SK-N-SH treated with all-trans-retinoic acid at 6 μM for 48 hours (cell line): ENCODE measurements at regions not wholly inside any gene's neighbourhood (a gene's known extent, or its start where the extent isn't known, plus 50 kb on each side); places are given as distances from the start of the nearest gene placed in this dataset.
A peak's percentile ranks its signal among the peaks of the same experiment; 100 is the strongest.

Source experiments
- ATAC-seq: fragments of 200-7000 bp; cut with Tn5 transposase; 3 replicates; pipeline ENCODE4 v1.9.1; 2020; ENCODE audit warnings: mild to moderate bottlenecking, moderate library complexity
- BACH2 ChIP-seq: fragments of 250-450 bp; sonication (Bioruptor Pico); IDR thresholded peaks from 2 replicates; pipeline ENCODE4 v1.9.0; 2021; ENCODE audit warnings: mild to moderate bottlenecking, borderline replicate concordance
- CSDC2 ChIP-seq: fragments of 250-450 bp; sonication (Bioruptor Pico); IDR thresholded peaks from 2 replicates; pipeline ENCODE4 v1.5.0; 2020; ENCODE audit warnings: mild to moderate bottlenecking, moderate library complexity
- ESRRG ChIP-seq: fragments of 250-450 bp; sonication (Bioruptor Pico); IDR thresholded peaks from 2 replicates; pipeline ENCODE4 v1.6.1; 2021; ENCODE audit warnings: mild to moderate bottlenecking
- GLIS3 ChIP-seq: fragments of 250-450 bp; sonication (Bioruptor Pico); IDR thresholded peaks from 2 replicates; pipeline ENCODE4 v1.5.0; 2020; ENCODE audit warnings: mild to moderate bottlenecking, moderate library complexity
- ISL1 ChIP-seq: fragments of 250-450 bp; sonication (Bioruptor Pico); IDR thresholded peaks from 2 replicates; pipeline ENCODE4 v2.1.2; 2022; ENCODE audit warnings: mild to moderate bottlenecking, moderate library complexity
- OSR1 ChIP-seq: fragments of 250-450 bp; sonication (Bioruptor Pico); IDR thresholded peaks from 2 replicates; pipeline ENCODE4 v1.8.0; 2022; ENCODE audit warnings: moderate library complexity, mild to moderate bottlenecking, inconsistent platforms
- PPARA ChIP-seq: fragments of 250-450 bp; sonication (Bioruptor Pico); IDR thresholded peaks from 2 replicates; pipeline ENCODE4 v1.5.0; 2020; ENCODE audit warnings: mild to moderate bottlenecking, borderline replicate concordance
- RARB ChIP-seq: fragments of 250-450 bp; sonication (Bioruptor Pico); IDR thresholded peaks from 2 replicates; pipeline ENCODE4 v1.8.0; 2021; ENCODE audit warnings: mild to moderate bottlenecking, moderate library complexity
- SNAI2 ChIP-seq: fragments of 250-450 bp; sonication (Bioruptor Pico); IDR thresholded peaks from 2 replicates; pipeline ENCODE4 v1.5.0; 2020; ENCODE audit warnings: mild to moderate bottlenecking, moderate library complexity
- TCF4 ChIP-seq: fragments of 250-450 bp; sonication (Bioruptor Pico); IDR thresholded peaks from 2 replicates; pipeline ENCODE4 v1.8.0; 2021; ENCODE audit warnings: mild to moderate bottlenecking, moderate library complexity, borderline replicate concordance
- TOX ChIP-seq: fragments of 250-450 bp; sonication (Bioruptor Pico); IDR thresholded peaks from 2 replicates; pipeline ENCODE4 v1.8.0; 2021; ENCODE audit warnings: mild to moderate bottlenecking, moderate library complexity, borderline replicate concordance
- ZC3H10 ChIP-seq: fragments of 250-450 bp; sonication (Bioruptor Pico); IDR thresholded peaks from 2 replicates; pipeline ENCODE4 v1.5.1; 2021; ENCODE audit warnings: mild to moderate bottlenecking, moderate library complexity
- ZFP3 ChIP-seq: fragments of 250-450 bp; sonication (Bioruptor Pico); IDR thresholded peaks from 2 replicates; pipeline ENCODE4 v1.5.0; 2020; ENCODE audit warnings: mild to moderate bottlenecking, moderate library complexity
- ZFP30 ChIP-seq: fragments of 450-650 bp; formaldehyde crosslinking; IDR thresholded peaks from 2 replicates; pipeline ENCODE4 v1.5.0; 2022; ENCODE audit warnings: mild to moderate bottlenecking, moderate library complexity
- ZNF565 ChIP-seq: fragments of 450-650 bp; formaldehyde crosslinking; conservative IDR thresholded peaks from 2 replicates; pipeline ENCODE4 v1.5.0; 2020; ENCODE audit warnings: low read depth, mild to moderate bottlenecking, moderate library complexity
- ZNF70 ChIP-seq: fragments of 450-650 bp; formaldehyde crosslinking; IDR thresholded peaks from 2 replicates; pipeline ENCODE4 v1.5.0; 2020; ENCODE audit warnings: mild to moderate bottlenecking, moderate library complexity
- ZNF8 ChIP-seq: fragments of 450-650 bp; formaldehyde crosslinking; IDR thresholded peaks from 2 replicates; pipeline ENCODE4 v1.5.0; 2020; ENCODE audit warnings: mild to moderate bottlenecking, moderate library complexity
- TF ChIP-seq, protein P1 (sequence below): fragments of 250-450 bp; sonication (Bioruptor Pico); IDR thresholded peaks from 2 replicates; pipeline ENCODE4 v1.5.0; 2020; ENCODE audit warnings: mild to moderate bottlenecking, moderate library complexity
- TF ChIP-seq, protein P2 (sequence below): fragments of 250-450 bp; sonication (Bioruptor Pico); IDR thresholded peaks from 2 replicates; pipeline ENCODE4 v1.5.1; 2020; ENCODE audit warnings: low read depth, mild to moderate bottlenecking, moderate library complexity
- TF ChIP-seq, protein P3 (sequence below): fragments of 250-450 bp; sonication (Bioruptor Pico); IDR thresholded peaks from 2 replicates; pipeline ENCODE4 v1.5.1; 2021; ENCODE audit warnings: mild to moderate bottlenecking, moderate library complexity

DNA sequence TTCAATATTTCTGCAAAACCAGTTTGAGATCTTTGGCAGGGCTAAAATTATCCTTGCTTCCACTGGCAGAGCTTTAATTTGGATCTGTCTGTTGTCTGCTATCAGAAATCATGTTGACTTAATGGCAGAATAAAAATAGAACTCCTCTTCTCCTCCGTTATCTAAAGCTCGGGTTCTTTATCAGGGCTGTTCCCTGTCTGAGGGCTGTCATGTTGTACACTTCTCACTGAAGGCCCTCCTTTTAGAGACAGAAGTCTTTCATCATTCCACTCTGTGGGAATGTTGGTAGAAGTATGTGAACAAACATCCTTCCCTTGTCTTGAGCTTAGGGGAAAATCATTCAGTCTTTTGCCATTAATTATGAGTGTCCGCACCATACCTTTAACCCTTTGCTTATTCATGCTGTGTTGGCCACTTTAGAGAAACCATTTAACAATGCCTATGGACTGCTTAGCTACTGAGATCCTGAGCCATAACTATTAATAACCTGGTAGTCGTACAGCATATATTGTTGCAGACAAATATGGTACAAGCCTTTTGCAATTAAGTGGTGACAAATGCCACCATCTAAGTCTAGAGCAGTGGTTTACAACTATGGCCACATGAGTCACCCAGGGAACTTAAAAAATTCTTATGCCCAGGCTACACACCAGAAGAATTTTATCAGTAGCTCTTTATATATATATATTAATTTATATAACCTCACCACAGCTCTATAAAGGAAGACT is 226.0 kb upstream of the TPM1 start (continued):
- TF ChIP-seq CSDC2 (CRISPR knock-in tag), result no peak
- peak; percentile 13; the same call in 1 of the 2 replicates for TF ChIP-seq TCF4
- peak; percentile 40; the same call in 1 of the 2 replicates for TF ChIP-seq ZFP3 (CRISPR knock-in tag)

DNA sequence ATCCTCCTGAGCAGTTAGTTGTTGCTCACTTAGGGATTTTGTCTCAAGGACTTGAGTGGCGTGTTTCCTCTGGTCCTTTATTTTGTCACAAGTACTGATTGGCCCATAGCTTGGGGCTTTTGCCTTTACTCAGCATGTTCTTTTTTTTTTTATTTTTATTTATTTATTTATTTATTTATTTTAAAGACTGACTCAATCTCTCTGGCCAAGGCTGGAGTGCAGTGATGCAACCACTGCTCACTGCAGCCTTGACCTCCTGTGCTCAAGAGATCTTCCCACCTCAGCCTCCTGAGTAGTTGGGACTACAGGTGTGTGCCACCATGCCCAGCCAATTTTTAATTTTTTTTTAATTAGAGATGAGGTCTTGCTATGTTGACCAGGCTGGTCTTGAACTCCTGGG is 223.9 kb upstream of the TPM1 start:
- TF ChIP-seq ZNF565 (no peak), OSR1 (CRISPR knock-in tag) (no peak), SNAI2 (CRISPR knock-in tag) (no peak), ZNF8 (CRISPR knock-in tag) (no peak), CSDC2 (CRISPR knock-in tag) (no peak), ZC3H10 (CRISPR knock-in tag) (no peak), GLIS3 (CRISPR knock-in tag) (no peak), TOX (CRISPR knock-in tag) (no peak), ZNF70 (CRISPR knock-in tag) (no peak), TCF4 (no peak), BACH2 (CRISPR knock-in tag) (no peak), ZFP3 (CRISPR knock-in tag) (no peak), RARB (no peak)
- TF ChIP-seq, protein P1, sequence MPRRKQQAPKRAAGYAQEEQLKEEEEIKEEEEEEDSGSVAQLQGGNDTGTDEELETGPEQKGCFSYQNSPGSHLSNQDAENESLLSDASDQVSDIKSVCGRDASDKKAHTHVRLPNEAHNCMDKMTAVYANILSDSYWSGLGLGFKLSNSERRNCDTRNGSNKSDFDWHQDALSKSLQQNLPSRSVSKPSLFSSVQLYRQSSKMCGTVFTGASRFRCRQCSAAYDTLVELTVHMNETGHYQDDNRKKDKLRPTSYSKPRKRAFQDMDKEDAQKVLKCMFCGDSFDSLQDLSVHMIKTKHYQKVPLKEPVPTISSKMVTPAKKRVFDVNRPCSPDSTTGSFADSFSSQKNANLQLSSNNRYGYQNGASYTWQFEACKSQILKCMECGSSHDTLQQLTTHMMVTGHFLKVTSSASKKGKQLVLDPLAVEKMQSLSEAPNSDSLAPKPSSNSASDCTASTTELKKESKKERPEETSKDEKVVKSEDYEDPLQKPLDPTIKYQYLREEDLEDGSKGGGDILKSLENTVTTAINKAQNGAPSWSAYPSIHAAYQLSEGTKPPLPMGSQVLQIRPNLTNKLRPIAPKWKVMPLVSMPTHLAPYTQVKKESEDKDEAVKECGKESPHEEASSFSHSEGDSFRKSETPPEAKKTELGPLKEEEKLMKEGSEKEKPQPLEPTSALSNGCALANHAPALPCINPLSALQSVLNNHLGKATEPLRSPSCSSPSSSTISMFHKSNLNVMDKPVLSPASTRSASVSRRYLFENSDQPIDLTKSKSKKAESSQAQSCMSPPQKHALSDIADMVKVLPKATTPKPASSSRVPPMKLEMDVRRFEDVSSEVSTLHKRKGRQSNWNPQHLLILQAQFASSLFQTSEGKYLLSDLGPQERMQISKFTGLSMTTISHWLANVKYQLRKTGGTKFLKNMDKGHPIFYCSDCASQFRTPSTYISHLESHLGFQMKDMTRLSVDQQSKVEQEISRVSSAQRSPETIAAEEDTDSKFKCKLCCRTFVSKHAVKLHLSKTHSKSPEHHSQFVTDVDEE (CRISPR knock-in tag), result no peak
- TF ChIP-seq, protein P2, sequence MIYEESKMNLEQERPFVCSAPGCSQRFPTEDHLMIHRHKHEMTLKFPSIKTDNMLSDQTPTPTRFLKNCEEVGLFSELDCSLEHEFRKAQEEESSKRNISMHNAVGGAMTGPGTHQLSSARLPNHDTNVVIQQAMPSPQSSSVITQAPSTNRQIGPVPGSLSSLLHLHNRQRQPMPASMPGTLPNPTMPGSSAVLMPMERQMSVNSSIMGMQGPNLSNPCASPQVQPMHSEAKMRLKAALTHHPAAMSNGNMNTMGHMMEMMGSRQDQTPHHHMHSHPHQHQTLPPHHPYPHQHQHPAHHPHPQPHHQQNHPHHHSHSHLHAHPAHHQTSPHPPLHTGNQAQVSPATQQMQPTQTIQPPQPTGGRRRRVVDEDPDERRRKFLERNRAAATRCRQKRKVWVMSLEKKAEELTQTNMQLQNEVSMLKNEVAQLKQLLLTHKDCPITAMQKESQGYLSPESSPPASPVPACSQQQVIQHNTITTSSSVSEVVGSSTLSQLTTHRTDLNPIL (CRISPR knock-in tag), result no peak
- TF ChIP-seq, protein P3, sequence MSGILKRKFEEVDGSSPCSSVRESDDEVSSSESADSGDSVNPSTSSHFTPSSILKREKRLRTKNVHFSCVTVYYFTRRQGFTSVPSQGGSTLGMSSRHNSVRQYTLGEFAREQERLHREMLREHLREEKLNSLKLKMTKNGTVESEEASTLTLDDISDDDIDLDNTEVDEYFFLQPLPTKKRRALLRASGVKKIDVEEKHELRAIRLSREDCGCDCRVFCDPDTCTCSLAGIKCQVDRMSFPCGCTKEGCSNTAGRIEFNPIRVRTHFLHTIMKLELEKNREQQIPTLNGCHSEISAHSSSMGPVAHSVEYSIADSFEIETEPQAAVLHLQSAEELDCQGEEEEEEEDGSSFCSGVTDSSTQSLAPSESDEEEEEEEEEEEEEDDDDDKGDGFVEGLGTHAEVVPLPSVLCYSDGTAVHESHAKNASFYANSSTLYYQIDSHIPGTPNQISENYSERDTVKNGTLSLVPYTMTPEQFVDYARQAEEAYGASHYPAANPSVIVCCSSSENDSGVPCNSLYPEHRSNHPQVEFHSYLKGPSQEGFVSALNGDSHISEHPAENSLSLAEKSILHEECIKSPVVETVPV (CRISPR knock-in tag), result no peak
- no peak for ATAC-seq

DNA sequence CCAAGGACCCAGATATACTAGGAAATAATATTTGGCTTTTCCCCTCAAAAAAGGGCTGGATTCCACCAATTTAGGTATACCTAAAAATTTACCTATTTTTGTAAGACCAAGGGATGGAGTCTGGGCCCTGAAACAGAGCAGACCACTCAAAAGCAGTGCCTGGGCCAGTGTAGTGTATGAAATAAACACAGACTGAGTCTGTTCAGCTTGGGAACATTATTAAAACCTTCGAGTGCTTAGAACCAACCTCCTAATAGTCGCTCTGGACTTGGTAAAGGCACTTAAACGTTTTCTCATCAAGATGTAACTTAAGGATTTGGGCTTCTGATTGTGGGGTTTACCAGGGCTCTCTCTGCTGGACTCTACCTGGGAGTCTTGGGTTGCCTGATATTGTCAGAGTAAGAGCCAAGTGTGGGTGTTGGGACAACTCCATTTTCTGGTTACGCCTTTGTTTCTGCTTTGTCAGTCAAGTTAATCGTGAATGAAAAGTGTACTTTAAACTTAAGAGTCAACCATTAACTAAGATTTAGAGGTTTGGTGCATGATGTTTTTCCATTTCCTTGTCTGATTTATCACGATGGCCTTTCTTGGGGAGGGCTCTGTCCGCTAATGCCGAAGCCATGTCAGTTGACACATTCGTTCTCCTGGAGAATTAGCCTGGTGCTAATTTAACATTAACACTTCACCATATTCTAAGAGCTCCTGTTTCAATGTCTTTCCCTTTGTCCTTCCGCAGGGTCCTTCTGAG is 221.0 kb upstream of the TPM1 start:
- no peak for ATAC-seq
- TF ChIP-seq ESRRG (no peak), ZFP30 (CRISPR knock-in tag) (no peak), ZNF8 (CRISPR knock-in tag) (no peak), PPARA (CRISPR knock-in tag) (no peak), TOX (CRISPR knock-in tag) (no peak), CSDC2 (CRISPR knock-in tag) (no peak), ZNF565 (no peak), ISL1 (CRISPR knock-in tag) (no peak)
- TF ChIP-seq, protein P1 (CRISPR knock-in tag), result no peak
- TF ChIP-seq, protein P2 (CRISPR knock-in tag), result no peak
